Panc1 (cell line): ENCODE measurements at regions not wholly inside any gene's neighbourhood (a gene's known extent, or its start where the extent isn't known, plus 50 kb on each side); places are given as distances from the start of the nearest gene placed in this dataset.

Source experiments
- ATAC-seq: fragments of 200-7000 bp; cut with Tn5 transposase; 2 replicates; pipeline ENCODE4 v1.9.1; 2020; ENCODE audit warnings: mild to moderate bottlenecking, moderate library complexity
- BruUV-seq: library from RNA; stranded (reverse); fragments of 400-500 nt; replicated peaks from 2 replicates; lab custom pipeline; 2021; lab: Mats Ljungman, UMichigan
- CTCF ChIA-PET: fragments of 300-600 bp; sonication (Branson Sonifier 250); formaldehyde crosslinking; loops from one replicate; lab custom pipeline; 2022; ENCODE audit warnings: antibody characterized with exemption; lab: Charles Lee
- POLR2A ChIA-PET: fragments of 300-600 bp; sonication (Branson Sonifier 250); formaldehyde crosslinking; loops from one replicate; lab custom pipeline; 2022; ENCODE audit warnings: antibody characterized with exemption; lab: Charles Lee
- DNase-seq: peaks from one replicate; pipeline ENCODE4 v3.0.0-alpha.2; 2010; ENCODE audit warnings: low read depth, low spot score
- H3K27ac ChIP-seq: 2 replicates; pipeline ENCODE4 v1.5.1; 2011; ENCODE audit warnings: mild to moderate bottlenecking, low read length, inconsistent platforms
- H3K27me3 ChIP-seq: fragments of 200-500 bp; sonication (Bioruptor generic); 2 replicates; pipeline ENCODE4 v1.6.0; 2014; ENCODE audit warnings: low read length, inconsistent platforms; ENCODE audit not compliant: control insufficient read depth, insufficient read depth
- H3K36me3 ChIP-seq: fragments of 200-500 bp; sonication (Bioruptor generic); 2 replicates; pipeline ENCODE4 v1.5.1; 2014; ENCODE audit warnings: inconsistent platforms, mild to moderate bottlenecking, low read length, moderate library complexity; ENCODE audit not compliant: control insufficient read depth, insufficient read depth
- H3K4me1 ChIP-seq: 2 replicates; pipeline ENCODE4 v1.5.1; 2011; ENCODE audit warnings: inconsistent platforms, mild to moderate bottlenecking, low read length, moderate library complexity; ENCODE audit not compliant: control insufficient read depth, insufficient read depth
- H3K4me3 ChIP-seq, 2 experiments: 2 replicates each; pipeline ENCODE4 v1.5.1; 2011 to 2012; ENCODE audit warnings: low read depth in 2 of 2, low read length in 2 of 2, mild to moderate bottlenecking in 2 of 2, inconsistent platforms in 1 of 2, moderate library complexity in 1 of 2
- H3K9me3 ChIP-seq: fragments of 200-500 bp; sonication (Bioruptor generic); 2 replicates; pipeline ENCODE4 v1.5.1; 2014; ENCODE audit warnings: low read depth, mild to moderate bottlenecking, inconsistent platforms, low read length, moderate library complexity; ENCODE audit not compliant: control insufficient read depth, insufficient read depth
- POLR2AphosphoS5 ChIP-seq: IDR thresholded peaks from 2 replicates; pipeline ENCODE4 v1.6.1; 2012; ENCODE audit warnings: mild to moderate bottlenecking, low read depth, low read length, moderate library complexity
- SIN3A ChIP-seq: IDR thresholded peaks from 2 replicates; pipeline ENCODE4 v1.6.1; 2012; ENCODE audit warnings: low read depth, mild to moderate bottlenecking, low read length, moderate library complexity, borderline replicate concordance; ENCODE audit not compliant: insufficient read depth
- TCF7L2 ChIP-seq: IDR thresholded peaks from 2 replicates; pipeline ENCODE4 v1.6.1; 2011; ENCODE audit warnings: mild to moderate bottlenecking, low read depth, low read length, inconsistent platforms
- in situ Hi-C: cut with HindIII; loops from 2 replicates; pipeline ENCODE4 v1.10.0; 2016; ENCODE audit warnings: low sequenced_read_pairs, low pct_unique_long_range_greater_than_20kb
- intact Hi-C: fragments of 100-400 bp; cut with micrococcal nuclease; formaldehyde crosslinking; loops from one replicate; pipeline ENCODE4 v1.10.0; 2022; ENCODE audit not compliant: unreplicated experiment
- TF ChIP-seq, protein P1 (sequence below): fragments of 450-650 bp; IDR thresholded peaks from 2 replicates; pipeline ENCODE4 v1.5.1; 2017; ENCODE audit warnings: mild to moderate bottlenecking
- TF ChIP-seq, protein P2 (sequence below), 2 experiments: IDR thresholded peaks; 2 replicates each; pipeline ENCODE4 v1.6.1; 2011 to 2012; ENCODE audit warnings: low read depth in 2 of 2, control low read depth in 1 of 2, low read length in 1 of 2, mild to moderate bottlenecking in 1 of 2, moderate library complexity in 1 of 2; ENCODE audit not compliant: insufficient read depth in 1 of 2

DNA sequence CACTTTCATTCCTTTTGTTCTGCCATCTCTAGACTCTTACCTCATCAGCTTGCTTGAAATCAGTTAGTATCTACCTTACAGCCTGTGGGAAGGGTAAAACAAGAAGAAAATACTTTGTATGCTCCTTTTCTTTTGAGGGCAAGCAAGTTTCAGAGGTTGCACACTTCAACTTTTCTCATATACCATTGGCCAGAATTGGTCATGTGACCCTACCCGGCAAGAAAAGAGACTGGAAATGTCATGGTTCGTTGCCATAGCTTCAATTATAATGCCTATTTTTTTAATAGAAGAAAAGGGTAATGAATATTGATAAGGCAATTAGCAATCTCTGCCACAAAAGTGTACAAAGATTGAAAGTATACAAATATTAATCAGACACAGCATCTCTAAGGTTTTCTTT is 346.7 kb upstream of the TACR3 start:
- Histone ChIP-seq H3K27me3 (no peaks in the 10 kb centered on the region), H3K36me3 (no peaks in the 10 kb centered on the region), H3K27ac (no peak overlapping the region), H3K4me3 (no peak overlapping the region), H3K4me1 (no peaks in the 10 kb centered on the region), H3K9me3 (no peaks in the 10 kb centered on the region)
- no peak for TF ChIP-seq POLR2AphosphoS5
- TF ChIP-seq TCF7L2 = no peak
- TF ChIP-seq SIN3A = no peak
- TF ChIP-seq, protein P1, sequence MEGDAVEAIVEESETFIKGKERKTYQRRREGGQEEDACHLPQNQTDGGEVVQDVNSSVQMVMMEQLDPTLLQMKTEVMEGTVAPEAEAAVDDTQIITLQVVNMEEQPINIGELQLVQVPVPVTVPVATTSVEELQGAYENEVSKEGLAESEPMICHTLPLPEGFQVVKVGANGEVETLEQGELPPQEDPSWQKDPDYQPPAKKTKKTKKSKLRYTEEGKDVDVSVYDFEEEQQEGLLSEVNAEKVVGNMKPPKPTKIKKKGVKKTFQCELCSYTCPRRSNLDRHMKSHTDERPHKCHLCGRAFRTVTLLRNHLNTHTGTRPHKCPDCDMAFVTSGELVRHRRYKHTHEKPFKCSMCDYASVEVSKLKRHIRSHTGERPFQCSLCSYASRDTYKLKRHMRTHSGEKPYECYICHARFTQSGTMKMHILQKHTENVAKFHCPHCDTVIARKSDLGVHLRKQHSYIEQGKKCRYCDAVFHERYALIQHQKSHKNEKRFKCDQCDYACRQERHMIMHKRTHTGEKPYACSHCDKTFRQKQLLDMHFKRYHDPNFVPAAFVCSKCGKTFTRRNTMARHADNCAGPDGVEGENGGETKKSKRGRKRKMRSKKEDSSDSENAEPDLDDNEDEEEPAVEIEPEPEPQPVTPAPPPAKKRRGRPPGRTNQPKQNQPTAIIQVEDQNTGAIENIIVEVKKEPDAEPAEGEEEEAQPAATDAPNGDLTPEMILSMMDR = no peak
- TF ChIP-seq, protein P2, sequence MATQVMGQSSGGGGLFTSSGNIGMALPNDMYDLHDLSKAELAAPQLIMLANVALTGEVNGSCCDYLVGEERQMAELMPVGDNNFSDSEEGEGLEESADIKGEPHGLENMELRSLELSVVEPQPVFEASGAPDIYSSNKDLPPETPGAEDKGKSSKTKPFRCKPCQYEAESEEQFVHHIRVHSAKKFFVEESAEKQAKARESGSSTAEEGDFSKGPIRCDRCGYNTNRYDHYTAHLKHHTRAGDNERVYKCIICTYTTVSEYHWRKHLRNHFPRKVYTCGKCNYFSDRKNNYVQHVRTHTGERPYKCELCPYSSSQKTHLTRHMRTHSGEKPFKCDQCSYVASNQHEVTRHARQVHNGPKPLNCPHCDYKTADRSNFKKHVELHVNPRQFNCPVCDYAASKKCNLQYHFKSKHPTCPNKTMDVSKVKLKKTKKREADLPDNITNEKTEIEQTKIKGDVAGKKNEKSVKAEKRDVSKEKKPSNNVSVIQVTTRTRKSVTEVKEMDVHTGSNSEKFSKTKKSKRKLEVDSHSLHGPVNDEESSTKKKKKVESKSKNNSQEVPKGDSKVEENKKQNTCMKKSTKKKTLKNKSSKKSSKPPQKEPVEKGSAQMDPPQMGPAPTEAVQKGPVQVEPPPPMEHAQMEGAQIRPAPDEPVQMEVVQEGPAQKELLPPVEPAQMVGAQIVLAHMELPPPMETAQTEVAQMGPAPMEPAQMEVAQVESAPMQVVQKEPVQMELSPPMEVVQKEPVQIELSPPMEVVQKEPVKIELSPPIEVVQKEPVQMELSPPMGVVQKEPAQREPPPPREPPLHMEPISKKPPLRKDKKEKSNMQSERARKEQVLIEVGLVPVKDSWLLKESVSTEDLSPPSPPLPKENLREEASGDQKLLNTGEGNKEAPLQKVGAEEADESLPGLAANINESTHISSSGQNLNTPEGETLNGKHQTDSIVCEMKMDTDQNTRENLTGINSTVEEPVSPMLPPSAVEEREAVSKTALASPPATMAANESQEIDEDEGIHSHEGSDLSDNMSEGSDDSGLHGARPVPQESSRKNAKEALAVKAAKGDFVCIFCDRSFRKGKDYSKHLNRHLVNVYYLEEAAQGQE (IDR thresholded peaks at IDR 0.05; ENCODE audit: insufficient read depth in 1 of 2, low read depth in 2 of 2, low read length in 1 of 2) = no peak
- intact Hi-C loops (no loop called here), in situ Hi-C loops (no loop called here)
- no peak for DNase-seq
- ATAC-seq = no peak
- ChIA-PET POLR2A (no interaction called here), CTCF (no interaction called here)
- BruUV-seq = no TSS peak

DNA sequence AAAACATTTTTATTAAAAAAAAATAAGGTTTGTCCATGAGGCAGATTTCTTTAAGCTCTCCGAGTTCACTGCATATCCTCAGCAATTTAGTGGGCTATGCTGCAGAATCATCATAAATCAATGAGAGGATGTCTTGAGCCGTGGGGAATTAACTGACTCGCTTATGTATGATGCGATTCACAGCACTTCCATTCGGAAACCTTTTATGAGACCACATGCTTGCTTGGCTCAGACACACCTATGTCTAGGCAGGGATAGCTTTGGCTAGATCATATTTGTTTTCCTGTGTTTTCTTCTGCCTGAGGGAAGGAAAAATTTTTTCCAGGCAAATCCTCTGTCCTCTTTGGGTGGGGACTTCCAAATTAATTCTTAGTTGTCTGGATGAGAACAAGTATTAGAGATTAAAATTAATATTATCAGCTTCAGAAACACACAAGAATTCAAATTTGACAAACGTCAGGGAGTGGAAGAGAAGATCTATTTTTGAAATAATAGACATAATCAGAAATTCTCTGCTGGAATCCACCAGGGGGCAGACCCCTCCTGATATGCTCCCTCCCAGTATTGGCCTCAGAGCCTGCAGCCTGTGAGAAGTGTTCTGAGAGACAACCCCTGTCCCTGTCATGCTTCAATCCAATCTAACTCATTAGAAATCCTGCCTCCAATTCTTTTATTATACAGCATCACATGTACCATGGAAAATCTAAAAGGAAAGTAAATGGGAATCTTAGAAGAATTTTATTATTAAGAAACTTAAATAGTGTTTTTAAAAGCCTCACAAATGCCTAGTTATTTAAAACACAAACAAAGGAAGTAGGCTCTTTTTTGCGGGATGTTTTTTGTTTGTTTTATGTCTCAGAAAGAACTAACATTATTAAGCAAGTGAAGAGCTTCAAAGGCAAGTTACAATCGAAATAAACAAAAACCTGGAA is 345.1 kb upstream of the TACR3 start:
- Histone ChIP-seq H3K4me1 (no peaks in the 10 kb centered on the region), H3K36me3 (no peaks in the 10 kb centered on the region), H3K4me3 (no peak overlapping the region), H3K27me3 (no peaks in the 10 kb centered on the region), H3K9me3 (no peaks in the 10 kb centered on the region), H3K27ac (no peak overlapping the region)
- peak; percentile 15 for DNase-seq
- no peak for TF ChIP-seq POLR2AphosphoS5
- TF ChIP-seq, protein P1 = peak; percentile 70
- CTCF ChIA-PET = no interaction called here
- peak; percentile 85; the same call in 1 of the 2 replicates for ATAC-seq
- BruUV-seq = no TSS peak
- POLR2A ChIA-PET = no interaction called here
- in situ Hi-C loops = no loop called here
- intact Hi-C loops = loop anchor here (1.0 kb wide), 1 partner anchor 794 kb away; no protein-coding TSS in a partner anchor
